OCI-LY1 (cell line): ENCODE measurements at regions not wholly inside any gene's neighbourhood (a gene's known extent, or its start where the extent isn't known, plus 50 kb on each side); places are given as distances from the start of the nearest gene placed in this dataset.

Experiments
- H2AFZ ChIP-seq: fragments of 200-600 bp; sonication (generic), shearing (Covaris generic); 2 replicates; pipeline ENCODE4 v1.6.0; 2014; ENCODE audit warnings: antibody characterized with exemption, mild to moderate bottlenecking, low read length
- H3F3A ChIP-seq: fragments of 200-600 bp; sonication (generic), shearing (Covaris generic); 2 replicates; pipeline ENCODE4 v1.6.0; 2014; ENCODE audit warnings: mild to moderate bottlenecking, antibody characterized with exemption, low read length, moderate library complexity; ENCODE audit not compliant: insufficient read depth
- H3K27ac ChIP-seq: fragments of 200-600 bp; sonication (generic); 2 replicates; pipeline ENCODE4 v1.5.1; 2014; ENCODE audit warnings: low read length, mixed run types, mild to moderate bottlenecking, low read depth; ENCODE audit not compliant: poor library complexity, severe bottlenecking
- H3K27me3 ChIP-seq: fragments of 200-600 bp; sonication (generic); 2 replicates; pipeline ENCODE4 v1.6.0; 2014; ENCODE audit warnings: antibody characterized with exemption, mild to moderate bottlenecking, low read length, moderate library complexity; ENCODE audit not compliant: insufficient read depth
- H3K36me3 ChIP-seq: fragments of 200-600 bp; sonication (generic); 2 replicates; pipeline ENCODE4 v1.6.1; 2014; ENCODE audit warnings: mild to moderate bottlenecking, antibody characterized with exemption, low read length, moderate library complexity, mixed read lengths; ENCODE audit not compliant: insufficient read depth
- H3K4me1 ChIP-seq: fragments of 200-600 bp; sonication (generic); 2 replicates; pipeline ENCODE4 v1.5.1; 2014; ENCODE audit warnings: mild to moderate bottlenecking, low read length, moderate library complexity; ENCODE audit not compliant: insufficient read depth, severe bottlenecking
- H3K4me2 ChIP-seq: fragments of 200-600 bp; sonication (generic), shearing (Covaris generic); 2 replicates; pipeline ENCODE4 v1.6.1; 2014; ENCODE audit warnings: low read length
- H3K4me3 ChIP-seq: fragments of 200-600 bp; sonication (generic); 2 replicates; pipeline ENCODE4 v1.5.1; 2014; ENCODE audit warnings: low read length, low read depth, mild to moderate bottlenecking, mixed read lengths; ENCODE audit not compliant: poor library complexity, severe bottlenecking
- H3K79me2 ChIP-seq: fragments of 200-600 bp; shearing (Covaris generic); 2 replicates; pipeline ENCODE4 v1.6.1; 2016; ENCODE audit warnings: mixed run types, low read length, mixed read lengths; ENCODE audit not compliant: insufficient read depth
- H3K9ac ChIP-seq: fragments of 200-600 bp; sonication (generic), shearing (Covaris generic); 2 replicates; pipeline ENCODE4 v1.6.1; 2014; ENCODE audit warnings: mild to moderate bottlenecking, low read length, mixed read lengths
- H3K9me2 ChIP-seq: fragments of 200-600 bp; sonication (generic), shearing (Covaris generic); 2 replicates; pipeline ENCODE4 v1.6.1; 2014; ENCODE audit warnings: low read depth, mild to moderate bottlenecking, low read length, mixed read lengths
- H3K9me3 ChIP-seq: fragments of 200-600 bp; shearing (Covaris generic); 2 replicates; pipeline ENCODE4 v1.6.1; 2014; ENCODE audit warnings: low read length, mixed read lengths
- H4K20me1 ChIP-seq: fragments of 200-600 bp; sonication (generic), shearing (Covaris generic); 2 replicates; pipeline ENCODE4 v1.6.0; 2016; ENCODE audit warnings: mild to moderate bottlenecking, low read length; ENCODE audit not compliant: insufficient read depth
- CTCF ChIP-seq: fragments of 200-600 bp; sonication (generic), shearing (Covaris generic); IDR thresholded peaks from 2 replicates; pipeline ENCODE4 v1.5.1; 2017; ENCODE audit warnings: mild to moderate bottlenecking, antibody characterized with exemption, low read length, moderate library complexity, mixed read lengths
- EZH2 ChIP-seq: fragments of 200-600 bp; sonication (generic), shearing (Covaris generic); IDR thresholded peaks from 2 replicates; pipeline ENCODE4 v1.8.0; 2017; ENCODE audit warnings: borderline replicate concordance, mixed run types, mild to moderate bottlenecking, antibody characterized with exemption, low read length, moderate library complexity, mixed read lengths

- Histone ChIP-seq H3K9ac (no peak overlapping the region), H3K27me3 (no peaks in the 10 kb centered on the region), H4K20me1 (no peaks in the 10 kb centered on the region), H3K36me3 (no peaks in the 10 kb centered on the region), H3K4me3 (no peak overlapping the region), H3K4me1 (no peaks in the 10 kb centered on the region), H2AFZ (no peak overlapping the region), H3F3A (no peaks in the 10 kb centered on the region), H3K27ac (no peak overlapping the region), H3K79me2 (no peaks in the 10 kb centered on the region), H3K9me3 (no peaks in the 10 kb centered on the region), H3K4me2 (no peak overlapping the region), H3K9me2 (no peaks in the 10 kb centered on the region)
- TF ChIP-seq CTCF (no peak), EZH2 (no peak)
Measured at GRCh38 chr6:14918200-14918907, 327.5 kb upstream of the JARID2 start.

GRCh38 chr6:14919038-14919670 is 326.7 kb upstream of the JARID2 start:
- Histone ChIP-seq H3K79me2 (no peaks in the 10 kb centered on the region), H3K36me3 (no peaks in the 10 kb centered on the region), H2AFZ (no peak overlapping the region), H3K4me3 (no peak overlapping the region), H3K27me3 (no peaks in the 10 kb centered on the region), H3K9me3 (no peaks in the 10 kb centered on the region), H3K9me2 (no peaks in the 10 kb centered on the region), H3K4me2 (no peak overlapping the region), H3F3A (no peaks in the 10 kb centered on the region), H4K20me1 (no peaks in the 10 kb centered on the region), H3K9ac (no peak overlapping the region), H3K4me1 (no peaks in the 10 kb centered on the region), H3K27ac (no peak overlapping the region)
- no peak for TF ChIP-seq EZH2
- TF ChIP-seq CTCF: no peak

GRCh38 chr6:14920276-14920675 is 325.6 kb upstream of the JARID2 start:
- Histone ChIP-seq H3F3A (no peaks in the 10 kb centered on the region), H2AFZ (no peak overlapping the region), H3K27me3 (no peaks in the 10 kb centered on the region), H3K27ac (no peak overlapping the region), H3K9ac (no peak overlapping the region), H3K9me2 (no peaks in the 10 kb centered on the region), H3K4me1 (no peaks in the 10 kb centered on the region), H3K9me3 (no peaks in the 10 kb centered on the region), H3K4me3 (no peak overlapping the region), H4K20me1 (no peaks in the 10 kb centered on the region), H3K4me2 (no peak overlapping the region), H3K79me2 (no peaks in the 10 kb centered on the region), H3K36me3 (no peaks in the 10 kb centered on the region)
- TF ChIP-seq EZH2 (no peak), CTCF (no peak)
